ENCODE measurements at regions not wholly inside any gene's neighbourhood (a gene's known extent, or its start where the extent isn't known, plus 50 kb on each side); places are given as distances from the start of the nearest gene placed in this dataset.
"Not testable (repeated sequence)": the region's sequence is repeated elsewhere in the genome, so short reads cannot be mapped to it uniquely, and the experiment has no call there.

- Histone ChIP-seq H3K9me3 (no peaks in the 10 kb centered on the region), H3K4me3 (no peak overlapping the region), H3K27me3 (no peaks in the 10 kb centered on the region), H3K4me1 (peaks cover 13% of the 10 kb centered on the region), H3K27ac (no peak overlapping the region), H3K36me3 (no peaks in the 10 kb centered on the region)
- DNase-seq (no peak), ATAC-seq (no peak)
- intact Hi-C loops (cut with DNase I): no loop called here
- TF ChIP-seq CTCF (IDR thresholded peaks at IDR 0.05): no peak
These were observed 63.0 kb upstream of the BCL2L14 start for GRCh38 chr12:12007713-12008231.

- TF ChIP-seq CTCF (IDR thresholded peaks at IDR 0.05): peak; percentile 38
- no peaks in the 10 kb centered on the region for H3K36me3 ChIP-seq
- no peak overlapping the region for H3K27ac ChIP-seq
These were observed 62.4 kb upstream of the BCL2L14 start for GRCh38 chr12:12008232-12008850.

GRCh38 chr12:12008931-12009611 is 61.7 kb upstream of the BCL2L14 start:
- no peak overlapping the region for H3K27ac ChIP-seq

More at GRCh38 chr12:12008232-12008850, 62.4 kb upstream of the BCL2L14 start:
- DNase-seq (no peak), ATAC-seq (no peak)
- H3K27me3 ChIP-seq: no peaks in the 10 kb centered on the region
- H3K4me3 ChIP-seq: no peak overlapping the region
- peaks cover 13% of the 10 kb centered on the region for H3K4me1 ChIP-seq
- intact Hi-C loops (cut with DNase I): no loop called here
- no peaks in the 10 kb centered on the region for H3K9me3 ChIP-seq

GRCh38 chr12:12009749-12010276 is 60.9 kb upstream of the BCL2L14 start:
- H3K27ac ChIP-seq; H3K36me3 ChIP-seq; H3K27me3 ChIP-seq; H3K9me3 ChIP-seq; intact Hi-C loops (cut with DNase I); H3K4me3 ChIP-seq; ATAC-seq; DNase-seq: not testable (repeated sequence)
- peaks cover 13% of the 10 kb centered on the region for H3K4me1 ChIP-seq

More at GRCh38 chr12:12008931-12009611, 61.7 kb upstream of the BCL2L14 start:
- peaks cover 13% of the 10 kb centered on the region for H3K4me1 ChIP-seq
- peak; percentile 56 for ATAC-seq
- H3K36me3 ChIP-seq: no peaks in the 10 kb centered on the region
- intact Hi-C loops (cut with DNase I): no loop called here
- no peaks in the 10 kb centered on the region for H3K27me3 ChIP-seq
- no peaks in the 10 kb centered on the region for H3K9me3 ChIP-seq
- DNase-seq: no peak
- H3K4me3 ChIP-seq: no peak overlapping the region
- no peak for TF ChIP-seq CTCF (IDR thresholded peaks at IDR 0.05)

GRCh38 chr12:12010277-12011039 is 60.3 kb upstream of the BCL2L14 start:
- H3K9me3 ChIP-seq: no peaks in the 10 kb centered on the region
- H3K27ac ChIP-seq: no peak overlapping the region
- intact Hi-C loops (cut with DNase I): no loop called here
- peaks cover 13% of the 10 kb centered on the region for H3K4me1 ChIP-seq
- ATAC-seq (peak; percentile 79), DNase-seq (peak; percentile 76)
- H3K4me3 ChIP-seq: no peak overlapping the region
- no peaks in the 10 kb centered on the region for H3K27me3 ChIP-seq
- no peaks in the 10 kb centered on the region for H3K36me3 ChIP-seq
- no peak for TF ChIP-seq CTCF (IDR thresholded peaks at IDR 0.05)

Measured in upper lobe of right lung (tissue), 1 donor.